ENCODE measurements at regions not wholly inside any gene's neighbourhood (a gene's known extent, or its start where the extent isn't known, plus 50 kb on each side); places are given as distances from the start of the nearest gene placed in this dataset.

GRCh38 chr17:72287586-72287985 is 166.8 kb downstream of the SOX9 start:
- H3K27ac ChIP-seq (ENCODE audit: low read depth in 1 of 2, low read length in 2 of 2) = no peak overlapping the region
- no peak for DNase-seq (ENCODE audit: low spot score)
- H3K27me3 ChIP-seq (ENCODE audit: control insufficient read depth in 4 of 4, insufficient read depth in 4 of 4, low read length in 3 of 4) = no peaks in the 10 kb centered on the region
- H3K36me3 ChIP-seq (ENCODE audit: control insufficient read depth in 4 of 4, insufficient read depth in 3 of 4, low read depth in 1 of 4, low read length in 3 of 4) = no peaks in the 10 kb centered on the region
- H3K9me3 ChIP-seq (ENCODE audit: control insufficient read depth in 4 of 4, low read length in 3 of 4) = no peaks in the 10 kb centered on the region
- no peaks in the 10 kb centered on the region for H3K4me1 ChIP-seq (ENCODE audit: control insufficient read depth in 4 of 4, insufficient read depth in 4 of 4, low read length in 3 of 4)
- no peak overlapping the region for H3K4me3 ChIP-seq (ENCODE audit: low read depth in 1 of 3, low read length in 3 of 3)
- WGBS = 56% methylated on average over 4 of the region's 4 CpGs
- no peak overlapping the region for H3K9ac ChIP-seq (ENCODE audit: low read depth in 1 of 2, low read length in 2 of 2)
- no peak for TF ChIP-seq SP1 (IDR thresholded peaks at IDR 0.05)
- TF ChIP-seq FOXA2 (IDR thresholded peaks at IDR 0.05) = no peak
- no peak for TF ChIP-seq HNF4G (IDR thresholded peaks at IDR 0.05)
- TF ChIP-seq EGR1 (IDR thresholded peaks at IDR 0.05; ENCODE audit: low read depth in 2 of 2) = no peak
- no peak for TF ChIP-seq RXRA (IDR thresholded peaks at IDR 0.05)
- TF ChIP-seq YY1 (IDR thresholded peaks at IDR 0.05) = no peak
- no peak for TF ChIP-seq NR2F2 (IDR thresholded peaks at IDR 0.05)
- TF ChIP-seq FOXA1 (IDR thresholded peaks at IDR 0.05) = no peak

DNA sequence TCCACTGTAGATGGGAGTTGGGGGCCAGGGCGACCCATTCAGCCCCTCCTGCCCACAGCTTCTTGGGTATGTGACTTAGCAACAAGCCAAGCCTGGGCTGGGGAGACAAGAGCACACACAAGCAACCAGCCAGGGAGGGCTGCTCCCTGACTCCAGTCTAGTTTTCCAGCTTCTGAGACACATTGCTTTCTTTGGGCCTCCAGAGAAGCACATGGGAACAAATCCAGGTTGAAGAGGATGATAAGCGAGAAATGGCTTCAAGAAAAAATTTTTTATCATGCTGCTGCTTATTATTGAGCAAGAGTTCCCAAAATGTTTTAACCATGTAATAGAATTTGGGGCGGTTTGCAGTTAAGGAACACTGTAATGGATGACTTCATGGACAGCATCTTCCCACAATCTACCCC is 173.7 kb downstream of the SOX9 start:
- Histone ChIP-seq H3K36me3 (ENCODE audit: control insufficient read depth in 4 of 4, insufficient read depth in 3 of 4, low read depth in 1 of 4, low read length in 3 of 4) (no peaks in the 10 kb centered on the region), H3K9me3 (ENCODE audit: control insufficient read depth in 4 of 4, low read length in 3 of 4) (no peaks in the 10 kb centered on the region), H3K27me3 (ENCODE audit: control insufficient read depth in 4 of 4, insufficient read depth in 4 of 4, low read length in 3 of 4) (peaks cover 0 to 8% (median 2%) of the 10 kb centered on the region in 4 donors), H3K4me1 (ENCODE audit: control insufficient read depth in 4 of 4, insufficient read depth in 4 of 4, low read length in 3 of 4) (no peaks in the 10 kb centered on the region), H3K9ac (ENCODE audit: low read depth in 1 of 2, low read length in 2 of 2) (no peak overlapping the region), H3K27ac (ENCODE audit: low read depth in 1 of 2, low read length in 2 of 2) (no peak overlapping the region), H3K4me3 (ENCODE audit: low read depth in 1 of 3, low read length in 3 of 3) (no peak overlapping the region)
- 75% methylated on average over 3 of the region's 3 CpGs for WGBS
- no peak for DNase-seq (ENCODE audit: low spot score)
- TF ChIP-seq FOXA1 (IDR thresholded peaks at IDR 0.05) = no peak
- no peak for TF ChIP-seq HNF4A (conservative IDR thresholded peaks at IDR 0.05)
- TF ChIP-seq MAX (IDR thresholded peaks at IDR 0.05) = no peak
- TF ChIP-seq TAF1 (conservative IDR thresholded peaks at IDR 0.05) = no peak
- no peak for TF ChIP-seq HNF4G (IDR thresholded peaks at IDR 0.05)
- no peak for TF ChIP-seq RAD21 (IDR thresholded peaks at IDR 0.05)
- TF ChIP-seq NR2F2 (IDR thresholded peaks at IDR 0.05) = no peak
- TF ChIP-seq CTCF (IDR thresholded peaks at IDR 0.05; ENCODE audit: low read depth, low read length, missing input control) = no peak
- no peak for TF ChIP-seq EGR1 (IDR thresholded peaks at IDR 0.05; ENCODE audit: low read depth in 2 of 2)

DNA sequence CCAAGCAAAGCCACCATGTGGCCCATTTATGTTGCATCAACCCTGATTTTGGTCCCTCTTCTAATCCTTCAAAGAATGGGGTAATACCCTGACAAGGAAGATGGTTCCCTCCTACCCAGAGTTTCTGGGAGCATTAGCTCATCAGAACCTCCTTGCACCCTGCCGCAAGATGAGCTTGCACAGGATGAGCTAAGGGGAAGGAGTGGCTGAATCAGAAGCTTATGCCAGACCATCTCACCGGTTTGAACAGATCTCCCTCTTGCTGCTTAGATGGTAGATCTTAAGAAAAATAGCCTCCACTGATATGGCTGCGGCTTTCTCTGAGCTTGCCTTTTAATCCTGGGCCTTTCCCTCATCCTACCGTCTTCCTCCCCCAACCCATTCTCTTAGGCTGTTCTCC is 175.1 kb downstream of the SOX9 start:
- no peaks in the 10 kb centered on the region for H3K4me1 ChIP-seq (ENCODE audit: control insufficient read depth in 4 of 4, insufficient read depth in 4 of 4, low read length in 3 of 4)
- no peaks in the 10 kb centered on the region for H3K9me3 ChIP-seq (ENCODE audit: control insufficient read depth in 4 of 4, low read length in 3 of 4)
- H3K4me3 ChIP-seq (ENCODE audit: low read depth in 1 of 3, low read length in 3 of 3) = no peak overlapping the region
- 75% methylated on average over 4 of the region's 4 CpGs for WGBS
- DNase-seq (ENCODE audit: low spot score) = no peak
- no peak overlapping the region for H3K27ac ChIP-seq (ENCODE audit: low read depth in 1 of 2, low read length in 2 of 2)
- TF ChIP-seq FOXA1 (IDR thresholded peaks at IDR 0.05) (no peak), JUND (IDR thresholded peaks at IDR 0.05) (no peak), RXRA (IDR thresholded peaks at IDR 0.05) (no peak), YY1 (IDR thresholded peaks at IDR 0.05) (no peak), HNF4A (conservative IDR thresholded peaks at IDR 0.05) (no peak), CTCF (IDR thresholded peaks at IDR 0.05; ENCODE audit: low read depth, low read length, missing input control) (no peak), SP1 (IDR thresholded peaks at IDR 0.05) (no peak), ATF3 (IDR thresholded peaks at IDR 0.05) (no peak), HNF4G (IDR thresholded peaks at IDR 0.05) (no peak)
- H3K36me3 ChIP-seq (ENCODE audit: control insufficient read depth in 4 of 4, insufficient read depth in 3 of 4, low read depth in 1 of 4, low read length in 3 of 4) = no peaks in the 10 kb centered on the region
- peaks cover 0 to 8% (median 4%) of the 10 kb centered on the region in 4 donors for H3K27me3 ChIP-seq (ENCODE audit: control insufficient read depth in 4 of 4, insufficient read depth in 4 of 4, low read length in 3 of 4)
- H3K9ac ChIP-seq (ENCODE audit: low read depth in 1 of 2, low read length in 2 of 2) = no peak overlapping the region

All from liver (tissue), 8 donors.